HFFc6 (cell line): ENCODE measurements at regions not wholly inside any gene's neighbourhood (a gene's known extent, or its start where the extent isn't known, plus 50 kb on each side); places are given as distances from the start of the nearest gene placed in this dataset.

Experiments
- DNase-seq: peaks from one replicate; pipeline ENCODE4 v3.0.0-alpha.2; 2018
- H3K27ac Mint-ChIP-seq: 2 replicates; pipeline ENCODE4 v1.8.0; 2020; ENCODE audit warnings: mild to moderate bottlenecking, mixed read lengths
- H3K27me3 Mint-ChIP-seq: 2 replicates; pipeline ENCODE4 v1.8.0; 2021; ENCODE audit warnings: mild to moderate bottlenecking, moderate library complexity, mixed read lengths; ENCODE audit not compliant: insufficient read depth
- H3K36me3 Mint-ChIP-seq: 2 replicates; pipeline ENCODE4 v1.8.0; 2021; ENCODE audit warnings: low read depth, mixed read lengths
- H3K4me1 Mint-ChIP-seq: 2 replicates; pipeline ENCODE4 v1.8.0; 2020; ENCODE audit warnings: low read depth, mixed read lengths
- H3K4me3 Mint-ChIP-seq: 2 replicates; pipeline ENCODE4 v1.8.0; 2020; ENCODE audit warnings: mild to moderate bottlenecking, moderate library complexity, mixed read lengths
- H3K9me3 Mint-ChIP-seq: 2 replicates; pipeline ENCODE4 v1.8.0; 2020; ENCODE audit warnings: mild to moderate bottlenecking, mixed read lengths
- TF ChIP-seq, protein P1 (sequence below): fragments of 200-600 bp; sonication (generic); IDR thresholded peaks from 2 replicates; pipeline ENCODE4 v1.5.0; 2021; ENCODE audit warnings: antibody characterized with exemption, mild to moderate bottlenecking

DNA sequence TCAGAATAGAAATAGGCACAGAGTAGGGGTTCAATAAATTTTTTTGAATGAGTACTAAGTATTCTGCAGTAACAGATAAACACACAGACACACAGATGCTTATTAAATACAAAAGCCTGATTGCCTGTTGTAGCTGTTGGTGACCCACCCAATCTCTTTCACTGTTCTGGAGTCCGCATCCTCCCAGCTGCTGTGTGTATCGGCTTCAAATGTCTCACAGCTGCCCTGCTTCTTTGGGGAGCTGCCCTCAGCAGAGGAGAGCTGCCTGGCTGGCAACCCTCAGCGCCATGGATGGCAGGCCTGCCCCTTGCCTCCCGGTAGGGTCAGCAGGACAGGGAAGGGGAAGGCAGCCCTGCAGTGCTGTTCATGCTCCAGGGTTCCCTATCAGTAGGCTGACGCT, 50.5 kb upstream of the PRNP start:
- DNase-seq, result no peak
- Mint-ChIP-seq H3K4me1 (peaks cover 12% of the 10 kb centered on the region), H3K9me3 (peaks cover 15% of the 10 kb centered on the region), H3K27ac (no peak overlapping the region; the same call in 1 of the 2 replicates), H3K4me3 (no peak overlapping the region), H3K27me3 (no peaks in the 10 kb centered on the region; the same call in 1 of the 2 replicates), H3K36me3 (peaks cover 16% of the 10 kb centered on the region)
- TF ChIP-seq, protein P1, sequence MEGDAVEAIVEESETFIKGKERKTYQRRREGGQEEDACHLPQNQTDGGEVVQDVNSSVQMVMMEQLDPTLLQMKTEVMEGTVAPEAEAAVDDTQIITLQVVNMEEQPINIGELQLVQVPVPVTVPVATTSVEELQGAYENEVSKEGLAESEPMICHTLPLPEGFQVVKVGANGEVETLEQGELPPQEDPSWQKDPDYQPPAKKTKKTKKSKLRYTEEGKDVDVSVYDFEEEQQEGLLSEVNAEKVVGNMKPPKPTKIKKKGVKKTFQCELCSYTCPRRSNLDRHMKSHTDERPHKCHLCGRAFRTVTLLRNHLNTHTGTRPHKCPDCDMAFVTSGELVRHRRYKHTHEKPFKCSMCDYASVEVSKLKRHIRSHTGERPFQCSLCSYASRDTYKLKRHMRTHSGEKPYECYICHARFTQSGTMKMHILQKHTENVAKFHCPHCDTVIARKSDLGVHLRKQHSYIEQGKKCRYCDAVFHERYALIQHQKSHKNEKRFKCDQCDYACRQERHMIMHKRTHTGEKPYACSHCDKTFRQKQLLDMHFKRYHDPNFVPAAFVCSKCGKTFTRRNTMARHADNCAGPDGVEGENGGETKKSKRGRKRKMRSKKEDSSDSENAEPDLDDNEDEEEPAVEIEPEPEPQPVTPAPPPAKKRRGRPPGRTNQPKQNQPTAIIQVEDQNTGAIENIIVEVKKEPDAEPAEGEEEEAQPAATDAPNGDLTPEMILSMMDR, result no peak

DNA sequence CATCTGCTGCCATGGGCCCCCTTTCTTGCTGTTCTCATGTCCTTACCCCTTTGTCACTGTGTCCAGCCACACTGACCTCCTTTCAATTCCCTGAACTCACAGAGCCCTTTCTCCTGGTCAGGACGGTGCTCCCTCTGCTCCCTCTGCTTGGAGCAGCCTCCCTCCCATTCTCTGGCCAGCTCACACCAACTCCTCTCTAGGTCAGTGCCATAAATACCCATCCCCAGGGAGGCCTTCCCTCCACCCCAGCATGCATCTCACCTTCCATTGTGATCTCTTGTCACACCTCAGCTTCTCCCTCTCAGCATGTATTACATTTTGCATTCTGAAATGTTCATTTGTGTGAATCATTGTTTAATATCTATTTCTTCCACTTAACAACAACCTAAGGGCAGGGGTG, 50.9 kb upstream of the PRNP start:
- no peaks in the 10 kb centered on the region; the same call in 1 of the 2 replicates for H3K27me3 Mint-ChIP-seq
- H3K36me3 Mint-ChIP-seq, result peaks cover 16% of the 10 kb centered on the region
- DNase-seq, result no peak
- H3K4me1 Mint-ChIP-seq, result peaks cover 12% of the 10 kb centered on the region
- TF ChIP-seq, protein P1, result no peak
- peaks cover 15% of the 10 kb centered on the region for H3K9me3 Mint-ChIP-seq
- H3K27ac Mint-ChIP-seq, result no peak overlapping the region
- no peak overlapping the region for H3K4me3 Mint-ChIP-seq

DNA sequence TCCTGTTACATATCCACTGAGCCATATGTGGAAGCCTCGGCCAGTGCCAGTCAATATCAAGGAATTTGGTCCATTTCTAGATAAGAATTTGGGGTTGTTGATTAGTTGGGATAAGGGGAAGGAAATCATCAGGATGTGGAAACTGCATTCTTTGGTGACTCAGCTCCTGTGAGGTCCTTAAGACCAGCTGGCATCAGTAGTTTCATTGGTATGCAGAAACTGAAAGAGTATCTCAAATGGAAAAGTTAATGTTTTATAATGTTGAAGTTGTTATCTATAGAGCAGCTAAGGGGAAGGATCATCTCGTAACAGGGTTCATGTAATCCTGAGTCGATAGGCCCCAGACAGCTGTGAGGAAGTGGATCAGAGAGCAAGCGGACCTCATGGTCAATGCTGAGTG, 52.5 kb upstream of the PRNP start:
- Mint-ChIP-seq H3K36me3 (peaks cover 25% of the 10 kb centered on the region), H3K4me1 (peaks cover 6% of the 10 kb centered on the region; the same call in 1 of the 2 replicates), H3K27ac (no peak overlapping the region), H3K9me3 (peaks cover 15% of the 10 kb centered on the region), H3K4me3 (no peak overlapping the region), H3K27me3 (no peaks in the 10 kb centered on the region; the same call in 1 of the 2 replicates)
- DNase-seq, result peak; percentile 85
- TF ChIP-seq, protein P1, result no peak

DNA sequence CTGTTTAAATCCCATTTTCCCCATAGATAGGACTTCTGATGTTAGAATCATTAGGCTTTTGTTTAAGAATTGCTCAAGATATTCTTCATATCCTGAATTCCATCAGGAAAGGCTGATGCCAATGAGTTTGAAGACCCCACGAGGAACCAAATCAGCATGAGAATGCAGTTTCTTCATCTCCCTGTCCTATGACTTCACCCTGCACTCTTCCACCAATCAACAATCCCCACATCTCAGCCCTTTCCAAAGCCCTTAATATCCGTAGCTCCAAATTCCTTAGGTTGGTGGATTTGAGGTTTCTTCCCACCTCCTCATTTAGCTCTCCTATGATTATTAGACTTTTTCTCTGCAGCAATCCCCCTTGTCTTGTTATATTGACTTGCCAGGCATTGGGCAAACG, 52.9 kb upstream of the PRNP start:
- Mint-ChIP-seq H3K27me3 (no peaks in the 10 kb centered on the region; the same call in 1 of the 2 replicates), H3K4me1 (peaks cover 6% of the 10 kb centered on the region; the same call in 1 of the 2 replicates), H3K9me3 (peaks cover 15% of the 10 kb centered on the region), H3K36me3 (peaks cover 25% of the 10 kb centered on the region), H3K27ac (no peak overlapping the region), H3K4me3 (no peak overlapping the region)
- no peak for DNase-seq
- TF ChIP-seq, protein P1, result no peak

DNA sequence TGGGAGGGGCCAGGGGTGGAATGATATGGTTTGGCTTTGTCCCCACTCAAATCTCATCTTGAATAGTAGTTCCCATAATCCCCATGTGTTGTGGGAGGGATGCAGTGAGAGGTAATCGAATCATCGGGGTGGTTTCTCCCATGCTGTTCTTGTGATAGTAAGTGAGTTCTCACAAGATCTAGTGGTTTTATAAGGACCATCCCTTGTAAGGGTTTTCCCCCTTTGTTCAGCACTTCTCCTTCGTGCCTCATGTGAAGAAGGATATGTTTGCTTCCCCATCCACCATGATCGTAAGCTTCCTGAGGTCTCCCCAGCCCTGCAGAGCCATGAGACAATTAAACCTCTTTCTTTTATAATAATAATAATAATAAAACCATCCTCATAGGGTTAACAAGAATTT, 53.4 kb upstream of the PRNP start:
- TF ChIP-seq, protein P1, result no peak
- no peak for DNase-seq
- Mint-ChIP-seq H3K4me1 (peaks cover 8% of the 10 kb centered on the region), H3K36me3 (peaks cover 25% of the 10 kb centered on the region), H3K27ac (no peak overlapping the region), H3K4me3 (peak overlapping the region; percentile 33; the same call in 1 of the 2 replicates), H3K27me3 (no peaks in the 10 kb centered on the region; the same call in 1 of the 2 replicates), H3K9me3 (peaks cover 15% of the 10 kb centered on the region)

DNA sequence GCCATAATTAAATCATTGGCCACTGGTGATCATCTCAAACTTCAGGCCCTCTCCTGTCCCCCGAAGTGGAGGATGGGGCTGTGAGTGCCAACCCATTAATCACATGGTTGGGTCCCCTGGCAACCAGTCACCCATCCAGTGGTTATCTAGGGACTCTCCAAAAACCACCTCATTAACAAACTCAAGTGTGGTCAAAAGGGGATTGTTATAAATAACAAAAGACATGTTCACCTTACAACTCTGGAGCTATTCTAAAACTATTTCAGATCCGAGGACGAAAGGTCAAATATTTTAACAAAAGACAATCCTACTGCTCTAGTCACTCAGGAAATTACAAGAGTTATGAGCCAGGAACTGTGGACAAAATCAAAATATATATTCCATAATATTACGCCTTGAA, 60.0 kb upstream of the PRNP start:
- H3K27me3 Mint-ChIP-seq, result no peaks in the 10 kb centered on the region; the same call in 1 of the 2 replicates
- peaks cover 34% of the 10 kb centered on the region for H3K36me3 Mint-ChIP-seq
- DNase-seq, result no peak
- TF ChIP-seq, protein P1, result no peak
- H3K4me3 Mint-ChIP-seq, result no peak overlapping the region
- peaks cover 25% of the 10 kb centered on the region for H3K4me1 Mint-ChIP-seq
- H3K9me3 Mint-ChIP-seq, result peaks cover 25% of the 10 kb centered on the region
- peak overlapping the region; percentile 41 for H3K27ac Mint-ChIP-seq
